SH-SY5Y (cell line): ENCODE measurements at regions not wholly inside any gene's neighbourhood (a gene's known extent, or its start where the extent isn't known, plus 50 kb on each side); places are given as distances from the start of the nearest gene placed in this dataset.

Experiments
- GATA2 ChIP-seq: IDR thresholded peaks from 2 replicates; pipeline ENCODE4 v1.6.1; 2011; ENCODE audit warnings: mild to moderate bottlenecking, low read depth, low read length
- GATA3 ChIP-seq: IDR thresholded peaks from 2 replicates; pipeline ENCODE4 v1.6.1; 2011; ENCODE audit warnings: low read depth, mild to moderate bottlenecking, low read length, moderate library complexity

DNA sequence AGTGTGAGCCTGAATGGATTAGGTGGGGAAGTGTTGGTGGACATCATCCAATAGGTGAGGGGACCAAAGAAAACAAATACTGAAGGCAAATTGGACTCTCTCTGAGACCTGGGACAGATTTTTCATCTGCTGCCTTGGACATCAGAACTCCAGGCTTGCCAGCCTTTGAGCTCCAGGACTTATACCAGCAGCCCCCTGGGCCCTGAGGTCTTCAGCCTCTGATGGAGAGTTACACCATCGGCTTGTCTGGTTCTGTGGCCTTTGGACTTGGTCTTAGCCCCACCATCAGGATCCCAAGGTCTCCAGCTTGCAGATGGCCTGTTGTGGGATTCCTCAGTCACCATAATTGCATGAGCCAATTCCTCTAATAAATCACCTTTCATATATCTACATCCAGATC, 80.8 kb upstream of the SLC8A3 start:
- TF ChIP-seq GATA2: no peak
- TF ChIP-seq GATA3: no peak

DNA sequence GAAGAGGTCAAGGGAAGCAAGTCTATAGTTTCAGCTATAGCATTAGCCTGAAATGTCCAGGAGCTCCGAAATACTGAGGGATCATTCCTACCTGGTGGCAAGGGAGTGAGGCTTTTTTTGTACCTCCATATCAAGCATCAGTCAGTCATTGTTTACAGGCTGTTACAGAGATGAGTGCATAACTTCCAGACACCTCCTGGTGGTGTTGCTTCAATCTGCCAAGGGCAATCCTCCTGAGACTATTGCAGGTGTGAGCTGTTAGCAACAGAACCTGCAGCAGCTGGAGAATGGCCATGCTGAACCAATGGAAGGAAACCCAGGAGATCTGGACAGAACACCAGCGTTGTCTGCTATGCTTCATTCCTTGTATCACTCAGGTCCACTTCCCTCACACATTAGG, 80.0 kb upstream of the SLC8A3 start:
- no peak for TF ChIP-seq GATA2
- no peak for TF ChIP-seq GATA3

DNA sequence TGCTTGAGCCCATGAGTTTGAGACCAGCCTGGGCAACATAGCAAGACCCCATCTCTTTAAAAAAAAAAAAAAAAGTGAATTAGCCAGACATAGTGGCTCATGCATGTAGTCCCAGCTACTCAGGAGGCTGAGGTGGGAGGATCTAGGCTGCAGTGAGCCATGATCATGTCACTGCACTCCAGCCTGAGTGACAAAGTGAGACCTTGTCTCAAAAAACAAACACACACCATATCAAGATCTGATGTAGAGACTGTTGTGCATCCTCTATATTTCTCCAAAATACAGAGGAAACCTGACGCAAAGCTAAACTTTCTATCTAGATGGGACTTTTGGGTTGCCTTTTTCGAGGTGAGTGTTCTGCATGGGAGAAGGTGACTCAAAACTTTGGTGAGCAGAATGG, 77.4 kb upstream of the SLC8A3 start:
- TF ChIP-seq GATA3 (no peak), GATA2 (no peak)

DNA sequence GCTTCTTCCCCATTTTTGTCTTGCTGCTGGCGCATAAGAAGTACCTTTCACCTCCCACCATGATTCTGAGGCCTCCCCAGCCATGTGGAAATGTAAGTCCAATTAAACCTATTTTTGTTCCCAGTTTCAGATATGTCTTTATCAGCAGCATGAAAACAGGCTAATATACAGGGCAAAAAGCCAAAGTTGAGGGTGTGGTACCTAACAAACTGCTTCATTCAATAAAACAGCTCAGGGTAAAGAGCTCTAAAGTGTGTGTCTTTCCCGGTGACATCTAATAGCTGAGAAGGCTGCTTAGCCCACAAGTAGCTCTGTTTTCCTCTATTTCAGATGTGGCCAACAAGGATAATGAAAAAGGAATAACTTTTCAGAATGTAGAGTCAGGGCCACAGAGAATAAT, 76.7 kb upstream of the SLC8A3 start:
- no peak for TF ChIP-seq GATA3
- TF ChIP-seq GATA2: no peak

DNA sequence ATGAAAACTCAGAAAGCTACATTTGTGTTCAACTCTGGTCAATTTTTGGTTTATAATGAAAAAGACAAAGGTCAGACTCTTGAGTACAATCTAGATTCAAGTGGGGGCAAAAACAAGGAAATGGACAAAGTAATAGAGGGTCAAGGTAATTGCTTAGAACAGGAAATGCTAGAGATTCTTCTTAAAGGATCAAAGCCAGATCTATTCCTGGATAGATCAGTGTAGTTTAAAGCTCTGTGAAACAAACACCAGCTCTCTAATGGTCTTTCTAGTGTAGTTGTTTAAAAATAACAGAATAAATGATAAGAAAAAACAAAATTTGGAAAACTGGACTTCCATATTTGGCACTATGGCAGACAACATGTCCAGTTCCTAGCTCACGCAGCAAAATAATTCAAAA, 70.7 kb upstream of the SLC8A3 start:
- TF ChIP-seq GATA2: no peak
- no peak for TF ChIP-seq GATA3

DNA sequence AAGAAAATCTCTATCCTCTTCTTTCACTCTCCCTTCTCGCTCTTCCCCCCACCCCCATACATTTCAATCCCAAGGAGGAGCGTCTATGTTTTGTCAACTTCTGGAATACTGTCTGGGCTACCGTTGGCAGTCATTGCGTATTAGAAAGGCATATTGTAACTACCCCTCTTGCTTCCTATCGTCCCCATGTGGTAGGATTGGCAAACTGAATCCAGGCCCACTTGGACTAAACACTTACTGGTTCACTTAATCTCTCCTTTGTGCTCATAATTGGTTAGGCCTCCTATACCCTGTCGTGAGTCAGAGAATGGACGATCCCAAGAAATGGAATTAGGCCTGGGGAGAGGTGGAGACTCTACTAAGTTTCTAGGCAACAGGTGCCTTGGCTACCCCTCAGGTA, 68.8 kb upstream of the SLC8A3 start:
- TF ChIP-seq GATA3 (no peak), GATA2 (no peak)

DNA sequence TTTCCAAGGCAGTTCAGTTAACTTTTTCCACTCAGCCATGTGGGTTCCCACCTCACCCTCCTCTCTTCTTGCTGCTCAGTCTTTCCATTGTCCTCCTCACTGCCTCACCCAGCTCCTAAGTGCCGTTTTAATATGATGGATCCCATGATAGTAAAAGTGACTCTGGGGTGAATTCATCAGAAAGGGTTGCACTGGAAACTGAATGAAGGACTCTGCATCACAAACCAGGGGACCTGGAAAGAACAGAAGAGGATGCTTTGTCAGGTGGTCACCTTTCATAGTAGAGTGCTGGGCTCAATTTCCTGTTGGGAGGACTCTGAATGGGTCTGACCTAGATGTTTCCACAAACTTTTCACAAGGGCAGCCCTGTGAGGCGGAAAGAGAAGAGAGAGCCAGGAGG, 67.8 kb upstream of the SLC8A3 start:
- TF ChIP-seq GATA3 (no peak), GATA2 (no peak)

DNA sequence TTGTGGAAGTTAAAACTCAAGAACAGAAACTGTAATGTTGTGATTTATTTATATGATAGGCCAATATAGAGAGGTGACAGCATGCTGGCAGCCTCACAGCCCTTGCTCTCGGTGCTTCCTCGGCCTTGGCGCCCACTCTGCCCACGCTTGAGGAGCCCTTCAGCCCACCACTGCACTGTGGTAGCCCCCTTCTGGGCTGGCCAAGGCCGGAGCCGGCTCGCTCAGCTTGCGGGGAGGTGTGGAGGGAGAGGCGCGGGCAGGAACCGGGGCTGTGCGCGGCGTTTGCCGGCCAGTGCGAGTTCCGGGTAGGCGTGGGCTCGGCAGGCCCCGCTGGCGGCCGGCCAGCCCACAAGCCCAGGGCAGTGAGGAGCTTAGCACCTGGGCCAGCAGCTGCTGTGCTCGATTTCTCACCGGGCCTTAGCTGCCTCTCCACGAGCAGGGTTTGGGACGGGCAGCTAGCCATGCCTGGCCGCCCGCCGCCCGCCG, 65.8 kb upstream of the SLC8A3 start:
- TF ChIP-seq GATA2: 0 out of 2 replicates have a peak, but pooled peaks have one; percentile 12
- no peak for TF ChIP-seq GATA3

DNA sequence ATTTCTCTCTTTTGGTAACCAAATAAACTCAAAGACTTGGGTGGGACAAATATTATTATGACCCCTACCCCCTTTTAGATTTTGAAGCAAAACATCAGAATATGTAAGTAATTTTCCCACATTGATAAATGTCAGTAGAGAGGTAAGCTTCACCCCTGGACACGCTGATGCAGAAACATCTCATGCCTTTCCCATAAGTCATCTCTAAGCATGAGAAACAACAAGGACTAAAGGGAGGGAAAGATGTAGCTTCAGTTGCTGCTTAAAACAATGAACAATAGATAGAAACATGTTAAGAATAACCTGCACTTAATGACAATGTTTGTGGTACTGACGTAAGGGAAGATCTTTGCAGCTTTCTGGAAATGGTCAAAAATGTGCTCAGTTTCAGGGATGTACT, 56.3 kb upstream of the SLC8A3 start:
- no peak for TF ChIP-seq GATA3
- no peak for TF ChIP-seq GATA2

DNA sequence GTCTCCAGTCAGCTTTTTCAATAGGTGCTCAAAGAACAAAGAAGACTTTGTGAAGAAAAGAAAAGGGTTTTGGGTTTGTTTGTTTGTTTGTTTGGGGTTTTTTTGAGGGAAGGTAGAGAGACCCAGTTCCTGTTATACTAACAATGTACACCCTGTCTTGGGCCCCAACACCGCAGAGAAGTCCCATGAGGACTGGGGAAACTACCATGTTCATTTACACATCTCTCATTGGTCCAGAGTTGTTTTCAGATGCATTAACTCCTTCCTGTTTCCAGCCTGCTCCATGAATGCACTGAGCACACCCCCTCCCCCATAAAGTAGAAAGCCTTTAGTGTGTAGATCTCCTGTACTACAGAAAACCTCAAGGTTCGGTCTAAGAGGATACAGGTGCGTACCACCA, 51.1 kb upstream of the SLC8A3 start:
- no peak for TF ChIP-seq GATA3
- no peak for TF ChIP-seq GATA2
